GM18505 (cell line): ENCODE measurements at regions not wholly inside any gene's neighbourhood (a gene's known extent, or its start where the extent isn't known, plus 50 kb on each side); places are given as distances from the start of the nearest gene placed in this dataset.
"Not testable (repeated sequence)": the region's sequence is repeated elsewhere in the genome, so short reads cannot be mapped to it uniquely, and the experiment has no call there.

Experiments
- ATAC-seq: cut with Tn5 transposase; IDR thresholded peaks from one replicate; pipeline ENCODE4 v1.9.1; 2021; ENCODE audit not compliant: unreplicated experiment
- POLR2A ChIP-seq: IDR thresholded peaks from 4 replicates; pipeline ENCODE4 v1.6.1; 2011; ENCODE audit warnings: borderline replicate concordance; ENCODE audit not compliant: insufficient read depth, insufficient read length; ENCODE audit errors: extremely low read depth

- no peak for ATAC-seq
- no peak for TF ChIP-seq POLR2A
These were observed 99.2 kb upstream of the TRPM1 start for GRCh38 chr15:31200735-31201151.

GRCh38 chr15:31202953-31203352 lies 101.4 kb upstream of the TRPM1 start:
- TF ChIP-seq POLR2A = no peak
- ATAC-seq = no peak

- TF ChIP-seq POLR2A = no peak
- no peak for ATAC-seq
These were observed 102.5 kb upstream of the TRPM1 start for GRCh38 chr15:31203999-31204398.

GRCh38 chr15:31206386-31207181 lies 105.1 kb upstream of the TRPM1 start:
- ATAC-seq = no peak
- no peak for TF ChIP-seq POLR2A

GRCh38 chr15:31207246-31207645 lies 105.7 kb upstream of the TRPM1 start:
- no peak for ATAC-seq

GRCh38 chr15:31207861-31208260 lies 106.3 kb upstream of the TRPM1 start:
- ATAC-seq = not testable (repeated sequence)

More at GRCh38 chr15:31207246-31207645, 105.7 kb upstream of the TRPM1 start:
- no peak for TF ChIP-seq POLR2A

GRCh38 chr15:31208817-31209216 lies 107.3 kb upstream of the TRPM1 start:
- no peak for TF ChIP-seq POLR2A
- ATAC-seq = no peak

- TF ChIP-seq POLR2A = no peak
- no peak for ATAC-seq
These were observed 109.8 kb upstream of the TRPM1 start for GRCh38 chr15:31211353-31211752.

- no peak for ATAC-seq
- TF ChIP-seq POLR2A = no peak
These were observed 111.0 kb upstream of the TRPM1 start for GRCh38 chr15:31212326-31213080.

GRCh38 chr15:31214158-31214863 lies 112.3 kb upstream of the KLF13 start:
- TF ChIP-seq POLR2A = no peak
- no peak for ATAC-seq

- no peak for TF ChIP-seq POLR2A
- ATAC-seq = no peak
These were observed 111.7 kb upstream of the KLF13 start for GRCh38 chr15:31214864-31215489.

GRCh38 chr15:31215490-31216214 lies 111.0 kb upstream of the KLF13 start:
- TF ChIP-seq POLR2A = peak; percentile 52
- peak; percentile 69 for ATAC-seq
